T-cell (primary cell): ENCODE measurements at regions not wholly inside any gene's neighbourhood (a gene's known extent, or its start where the extent isn't known, plus 50 kb on each side); places are given as distances from the start of the nearest gene placed in this dataset.

ENCODE experiments used
- ATAC-seq, 4 experiments: fragments of 200-7000 bp in 3 of 4; fragments of 150-1000 bp in 1 of 4; cut with Tn5 transposase; replicated peaks in 1 of 4; 1 replicate in 3 of 4; 2 replicates in 1 of 4; pipeline ENCODE4 v1.10.0; 2021; ENCODE audit warnings: moderate library complexity in 3 of 4, mild to moderate bottlenecking in 2 of 4, moderate number of reproducible peaks in 1 of 4
- CTCF ChIA-PET, 2 donors: fragments of 300-600 bp; sonication (Branson Sonifier 250); formaldehyde crosslinking; loops; one replicate each; lab custom pipeline; 2022; ENCODE audit warnings: antibody characterized with exemption in 2 of 2; lab: Charles Lee
- POLR2A ChIA-PET, 2 donors: fragments of 300-600 bp; sonication (Branson Sonifier 250); formaldehyde crosslinking; loops; one replicate each; lab custom pipeline; 2022; ENCODE audit warnings: antibody characterized with exemption in 2 of 2; lab: Charles Lee
- DNase-seq, 35 experiments: peaks; one replicate each; pipeline versions ENCODE4 v3.0.0 to v3.0.0-alpha.2; 2013 to 2023
- H3K27ac ChIP-seq: one replicate; pipeline ENCODE4 v1.5.1; 2013; ENCODE audit warnings: low read length
- H3K27me3 ChIP-seq, 2 experiments: replicated peaks in 1 of 2; 1 replicate in 1 of 2; 2 replicates in 1 of 2; pipeline versions ENCODE4 v1.6.1 to v1.7.0; 2013; ENCODE audit warnings: low read length in 1 of 2, mixed read lengths in 1 of 2; ENCODE audit not compliant: control insufficient read depth in 2 of 2, insufficient read depth in 2 of 2; ENCODE audit errors: extremely low read depth in 1 of 2
- H3K36me3 ChIP-seq, 2 donors: 1 replicate in 1 of 2; 2 replicates in 1 of 2; pipeline versions ENCODE4 v1.6.1 to v1.7.0; 2013; ENCODE audit warnings: low read length in 1 of 2; ENCODE audit not compliant: control insufficient read depth in 2 of 2, insufficient read depth in 1 of 2; ENCODE audit errors: extremely low read depth in 1 of 2
- H3K4me1 ChIP-seq, 2 experiments: 1 replicate in 1 of 2; 2 replicates in 1 of 2; pipeline versions ENCODE4 v1.6.1 to v1.7.0; 2013; ENCODE audit warnings: low read length in 2 of 2, mixed read lengths in 1 of 2; ENCODE audit not compliant: insufficient read depth in 2 of 2, control insufficient read depth in 1 of 2; ENCODE audit errors: extremely low read depth in 1 of 2
- H3K4me3 ChIP-seq, 2 donors: 1 replicate in 1 of 2; 2 replicates in 1 of 2; pipeline versions ENCODE4 v1.5.1 to v1.7.0; 2013; ENCODE audit warnings: mild to moderate bottlenecking in 2 of 2, low read length in 1 of 2, moderate library complexity in 1 of 2; ENCODE audit not compliant: control insufficient read depth in 1 of 2; ENCODE audit errors: extremely low read depth in 1 of 2
- H3K9me3 ChIP-seq: 2 replicates; pipeline ENCODE4 v1.7.0; 2013
- H3K27ac Mint-ChIP-seq, 2 donors: one replicate each; pipeline ENCODE4 v1.8.0; 2020 to 2021; ENCODE audit warnings: mild to moderate bottlenecking in 2 of 2, mixed read lengths in 2 of 2
- H3K27me3 Mint-ChIP-seq, 2 donors: one replicate each; pipeline ENCODE4 v1.8.0; 2021 to 2022; ENCODE audit warnings: mixed read lengths in 2 of 2
- H3K36me3 Mint-ChIP-seq: one replicate; pipeline ENCODE4 v1.8.0; 2021; ENCODE audit warnings: mixed read lengths
- H3K4me1 Mint-ChIP-seq, 3 donors: one replicate each; pipeline ENCODE4 v1.8.0; 2020 to 2022; ENCODE audit warnings: mixed read lengths in 3 of 3, mild to moderate bottlenecking in 1 of 3
- H3K4me3 Mint-ChIP-seq, 3 donors: one replicate each; pipeline ENCODE4 v1.8.0; 2020 to 2022; ENCODE audit warnings: mild to moderate bottlenecking in 3 of 3, mixed read lengths in 3 of 3, moderate library complexity in 3 of 3
- H3K9me3 Mint-ChIP-seq, 3 donors: one replicate each; pipeline ENCODE4 v1.8.0; 2020 to 2022; ENCODE audit warnings: mixed read lengths in 3 of 3
- WGBS: methylation state at CpG from one replicate; pipeline ENCODE4 v1.1.5; 2013; ENCODE audit warnings: missing lambda C conversion rate; ENCODE audit not compliant: insufficient coverage; 5-methylcytosine and 5-hydroxymethylcytosine counted together

- no peaks in the 10 kb centered on the region for H3K9me3 ChIP-seq
- no peaks in the 10 kb centered on the region for H3K4me1 ChIP-seq
- 93% methylated on average over 2 of the region's 6 CpGs for WGBS
- no peaks in the 10 kb centered on the region for H3K36me3 Mint-ChIP-seq
- ChIA-PET POLR2A (no interaction called here), CTCF (no interaction called here)
- H3K27ac ChIP-seq, result no peak overlapping the region
- H3K4me3 ChIP-seq, result no peak overlapping the region
- no peak overlapping the region for H3K27ac Mint-ChIP-seq
- no peak for DNase-seq
- no peak overlapping the region for H3K4me3 Mint-ChIP-seq
- no peaks in the 10 kb centered on the region for H3K36me3 ChIP-seq
- no peaks in the 10 kb centered on the region for H3K4me1 Mint-ChIP-seq
- peaks cover 0 to 6% of the 10 kb centered on the region in 2 experiments for H3K27me3 ChIP-seq
- H3K9me3 Mint-ChIP-seq, result no peaks in the 10 kb centered on the region
- H3K27me3 Mint-ChIP-seq, result peaks cover 7 to 13% of the 10 kb centered on the region in 2 donors
- no peak for ATAC-seq
Observed at GRCh38 chr2:234723400-234723799, 226.5 kb upstream of the ARL4C start.

GRCh38 chr2:234722176-234722575 is 225.3 kb upstream of the ARL4C start:
- Histone ChIP-seq H3K4me1 (no peaks in the 10 kb centered on the region), H3K27me3 (peaks cover 0 to 6% of the 10 kb centered on the region in 2 experiments), H3K36me3 (no peaks in the 10 kb centered on the region), H3K27ac (no peak overlapping the region), H3K4me3 (no peak overlapping the region), H3K9me3 (no peaks in the 10 kb centered on the region)
- H3K4me3 Mint-ChIP-seq, result no peak overlapping the region
- H3K27ac Mint-ChIP-seq, result no peak overlapping the region
- ATAC-seq, result no peak
- H3K9me3 Mint-ChIP-seq, result no peaks in the 10 kb centered on the region
- no peaks in the 10 kb centered on the region for H3K4me1 Mint-ChIP-seq
- H3K27me3 Mint-ChIP-seq, result peaks cover 12 to 20% of the 10 kb centered on the region in 2 donors
- no peak for DNase-seq
- H3K36me3 Mint-ChIP-seq, result no peaks in the 10 kb centered on the region
- POLR2A ChIA-PET, result no interaction called here
- CTCF ChIA-PET, result no interaction called here

- H3K36me3 Mint-ChIP-seq, result no peaks in the 10 kb centered on the region
- ChIA-PET POLR2A (no interaction called here), CTCF (no interaction called here)
- no peak overlapping the region for H3K27ac Mint-ChIP-seq
- H3K4me3 Mint-ChIP-seq, result no peak overlapping the region
- H3K4me1 Mint-ChIP-seq, result no peaks in the 10 kb centered on the region
- no peak overlapping the region for H3K27ac ChIP-seq
- no peak overlapping the region for H3K4me3 ChIP-seq
- H3K9me3 ChIP-seq, result no peaks in the 10 kb centered on the region
- peaks cover 0 to 17% of the 10 kb centered on the region in 2 experiments for H3K27me3 ChIP-seq
- no peaks in the 10 kb centered on the region for H3K9me3 Mint-ChIP-seq
- 69% methylated on average over 3 of the region's 7 CpGs for WGBS
- no peak for ATAC-seq
- H3K27me3 Mint-ChIP-seq, result peaks cover 17 to 18% of the 10 kb centered on the region in 2 donors
- no peaks in the 10 kb centered on the region for H3K36me3 ChIP-seq
- H3K4me1 ChIP-seq, result no peaks in the 10 kb centered on the region
- no peak for DNase-seq
Observed at GRCh38 chr2:234719116-234719716, 222.3 kb upstream of the ARL4C start.

- DNase-seq (no peak), ATAC-seq (no peak)
- no peaks in the 10 kb centered on the region for H3K36me3 Mint-ChIP-seq
- no peak overlapping the region for H3K4me3 Mint-ChIP-seq
- H3K36me3 ChIP-seq, result no peaks in the 10 kb centered on the region
- no peaks in the 10 kb centered on the region for H3K9me3 ChIP-seq
- H3K4me1 ChIP-seq, result no peaks in the 10 kb centered on the region
- POLR2A ChIA-PET, result no interaction called here
- H3K4me3 ChIP-seq, result no peak overlapping the region
- no peak overlapping the region for H3K27ac ChIP-seq
- 70% methylated on average over 9 of the region's 9 CpGs for WGBS
- no peaks in the 10 kb centered on the region for H3K4me1 Mint-ChIP-seq
- peaks cover 22 to 29% of the 10 kb centered on the region in 2 donors for H3K27me3 Mint-ChIP-seq
- no peak overlapping the region for H3K27ac Mint-ChIP-seq
- CTCF ChIA-PET, result no interaction called here
- H3K27me3 ChIP-seq, result peaks cover 0 to 17% of the 10 kb centered on the region in 2 experiments
- no peaks in the 10 kb centered on the region for H3K9me3 Mint-ChIP-seq
Observed at GRCh38 chr2:234716271-234716670, 219.4 kb upstream of the ARL4C start.

- CTCF ChIA-PET, result no interaction called here
- no peaks in the 10 kb centered on the region for H3K4me1 Mint-ChIP-seq
- ATAC-seq, result no peak
Observed at GRCh38 chr2:234715671-234716250, 218.9 kb upstream of the ARL4C start.

GRCh38 chr2:234714711-234715110 is 217.8 kb upstream of the ARL4C start:
- 79% methylated on average over 5 of the region's 5 CpGs for WGBS
- no peaks in the 10 kb centered on the region for H3K4me1 Mint-ChIP-seq
- no peak overlapping the region for H3K27ac Mint-ChIP-seq
- H3K27me3 ChIP-seq, result peaks cover 0 to 16% of the 10 kb centered on the region in 2 experiments
- H3K9me3 ChIP-seq, result no peaks in the 10 kb centered on the region
- no peaks in the 10 kb centered on the region for H3K36me3 ChIP-seq
- no peak overlapping the region for H3K27ac ChIP-seq
- CTCF ChIA-PET, result no interaction called here
- no peak overlapping the region for H3K4me3 ChIP-seq
- peaks cover 28 to 32% of the 10 kb centered on the region in 2 donors for H3K27me3 Mint-ChIP-seq
- H3K4me3 Mint-ChIP-seq, result no peak overlapping the region
- POLR2A ChIA-PET, result no interaction called here
- H3K9me3 Mint-ChIP-seq, result no peaks in the 10 kb centered on the region
- ATAC-seq (no peak), DNase-seq (no peak)
- no peaks in the 10 kb centered on the region for H3K36me3 Mint-ChIP-seq
- H3K4me1 ChIP-seq, result no peaks in the 10 kb centered on the region

More at GRCh38 chr2:234715671-234716250, 218.9 kb upstream of the ARL4C start:
- Mint-ChIP-seq H3K27ac (no peak overlapping the region), H3K36me3 (no peaks in the 10 kb centered on the region), H3K9me3 (no peaks in the 10 kb centered on the region), H3K4me3 (no peak overlapping the region), H3K27me3 (peaks cover 22 to 29% of the 10 kb centered on the region in 2 donors)
- H3K4me3 ChIP-seq, result no peak overlapping the region
- H3K36me3 ChIP-seq, result no peaks in the 10 kb centered on the region
- peaks cover 0 to 17% of the 10 kb centered on the region in 2 experiments for H3K27me3 ChIP-seq
- no peaks in the 10 kb centered on the region for H3K9me3 ChIP-seq
- WGBS, result 94% methylated on average over 13 of the region's 13 CpGs
- no peaks in the 10 kb centered on the region for H3K4me1 ChIP-seq
- H3K27ac ChIP-seq, result no peak overlapping the region
- no peak for DNase-seq
- POLR2A ChIA-PET, result no interaction called here
